KMS-11 (cell line): ENCODE measurements at regions not wholly inside any gene's neighbourhood (a gene's known extent, or its start where the extent isn't known, plus 50 kb on each side); places are given as distances from the start of the nearest gene placed in this dataset.

Experiments
- H2AFZ ChIP-seq: fragments of 200-600 bp; sonication (generic); 2 replicates; pipeline ENCODE4 v1.6.1; 2016; ENCODE audit warnings: antibody characterized with exemption, mixed run types, low read depth
- H3K27ac ChIP-seq: fragments of 200-600 bp; sonication (generic); 2 replicates; pipeline ENCODE4 v1.6.1; 2016; ENCODE audit warnings: mild to moderate bottlenecking, mixed run types
- H3K27me3 ChIP-seq: fragments of 200-600 bp; sonication (generic); 2 replicates; pipeline ENCODE4 v1.6.1; 2017; ENCODE audit warnings: mild to moderate bottlenecking, low read depth, mixed run types, moderate library complexity; ENCODE audit not compliant: insufficient read depth
- H3K36me3 ChIP-seq: fragments of 200-600 bp; sonication (generic); 2 replicates; pipeline ENCODE4 v1.6.1; 2017; ENCODE audit warnings: mild to moderate bottlenecking, mixed run types; ENCODE audit not compliant: insufficient read depth
- H3K4me1 ChIP-seq: fragments of 200-600 bp; sonication (generic); 2 replicates; pipeline ENCODE4 v1.6.1; 2016; ENCODE audit warnings: mild to moderate bottlenecking, low read depth, mixed run types; ENCODE audit not compliant: poor library complexity, severe bottlenecking
- H3K4me2 ChIP-seq: fragments of 200-600 bp; sonication (generic); 2 replicates; pipeline ENCODE4 v1.7.0; 2016; ENCODE audit warnings: mild to moderate bottlenecking, mixed run types
- H3K4me3 ChIP-seq: fragments of 200-600 bp; sonication (generic); IDR thresholded peaks from 2 replicates; pipeline ENCODE4 v1.6.1; 2017; ENCODE audit warnings: low read depth, low read length, mixed read lengths; ENCODE audit not compliant: insufficient read depth
- H3K79me2 ChIP-seq: fragments of 200-600 bp; sonication (generic); 2 replicates; pipeline ENCODE4 v1.6.1; 2016; ENCODE audit warnings: low read depth, mixed run types; ENCODE audit not compliant: insufficient read depth
- H3K9ac ChIP-seq: fragments of 200-600 bp; sonication (generic); 2 replicates; pipeline ENCODE4 v1.6.1; 2016; ENCODE audit warnings: mild to moderate bottlenecking, mixed run types
- H4K20me1 ChIP-seq: fragments of 200-600 bp; sonication (generic); 2 replicates; pipeline ENCODE4 v1.6.1; 2016; ENCODE audit warnings: mild to moderate bottlenecking, mixed run types; ENCODE audit not compliant: insufficient read depth
- TF ChIP-seq, protein P1 (sequence below): fragments of 200-600 bp; sonication (generic); conservative IDR thresholded peaks from 2 replicates; pipeline ENCODE4 v1.6.1; 2017; ENCODE audit warnings: low read depth, mild to moderate bottlenecking, antibody characterized with exemption, low read length, moderate library complexity, mixed read lengths

DNA sequence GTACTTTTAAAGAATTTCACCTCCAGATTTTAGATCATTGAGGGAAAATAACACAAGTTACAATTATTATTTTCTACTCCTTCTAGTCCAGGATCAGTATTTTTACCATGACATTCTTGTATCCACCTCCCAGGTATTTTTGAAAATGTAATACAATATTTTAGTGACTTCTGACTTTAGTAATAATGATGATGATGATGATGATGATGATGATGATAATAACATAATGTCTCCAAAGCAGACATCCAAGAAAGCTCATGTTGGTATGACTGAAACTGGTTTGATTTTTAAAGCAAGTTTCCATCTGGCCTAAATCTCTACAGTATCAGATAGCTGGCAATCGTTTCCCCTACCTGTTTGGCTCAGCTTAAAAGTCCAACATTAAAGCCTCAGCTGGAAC lies 140.0 kb upstream of the GULP1 start:
- H3K36me3 ChIP-seq: no peaks in the 10 kb centered on the region
- no peak overlapping the region for H3K27ac ChIP-seq
- no peak overlapping the region for H3K4me3 ChIP-seq
- H3K4me1 ChIP-seq: peaks cover 6% of the 10 kb centered on the region
- no peak overlapping the region for H2AFZ ChIP-seq
- no peaks in the 10 kb centered on the region for H3K27me3 ChIP-seq
- TF ChIP-seq, protein P1, sequence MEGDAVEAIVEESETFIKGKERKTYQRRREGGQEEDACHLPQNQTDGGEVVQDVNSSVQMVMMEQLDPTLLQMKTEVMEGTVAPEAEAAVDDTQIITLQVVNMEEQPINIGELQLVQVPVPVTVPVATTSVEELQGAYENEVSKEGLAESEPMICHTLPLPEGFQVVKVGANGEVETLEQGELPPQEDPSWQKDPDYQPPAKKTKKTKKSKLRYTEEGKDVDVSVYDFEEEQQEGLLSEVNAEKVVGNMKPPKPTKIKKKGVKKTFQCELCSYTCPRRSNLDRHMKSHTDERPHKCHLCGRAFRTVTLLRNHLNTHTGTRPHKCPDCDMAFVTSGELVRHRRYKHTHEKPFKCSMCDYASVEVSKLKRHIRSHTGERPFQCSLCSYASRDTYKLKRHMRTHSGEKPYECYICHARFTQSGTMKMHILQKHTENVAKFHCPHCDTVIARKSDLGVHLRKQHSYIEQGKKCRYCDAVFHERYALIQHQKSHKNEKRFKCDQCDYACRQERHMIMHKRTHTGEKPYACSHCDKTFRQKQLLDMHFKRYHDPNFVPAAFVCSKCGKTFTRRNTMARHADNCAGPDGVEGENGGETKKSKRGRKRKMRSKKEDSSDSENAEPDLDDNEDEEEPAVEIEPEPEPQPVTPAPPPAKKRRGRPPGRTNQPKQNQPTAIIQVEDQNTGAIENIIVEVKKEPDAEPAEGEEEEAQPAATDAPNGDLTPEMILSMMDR: no peak
- no peaks in the 10 kb centered on the region for H3K79me2 ChIP-seq
- no peak overlapping the region for H3K9ac ChIP-seq
- H3K4me2 ChIP-seq: no peak overlapping the region
- H4K20me1 ChIP-seq: no peaks in the 10 kb centered on the region

DNA sequence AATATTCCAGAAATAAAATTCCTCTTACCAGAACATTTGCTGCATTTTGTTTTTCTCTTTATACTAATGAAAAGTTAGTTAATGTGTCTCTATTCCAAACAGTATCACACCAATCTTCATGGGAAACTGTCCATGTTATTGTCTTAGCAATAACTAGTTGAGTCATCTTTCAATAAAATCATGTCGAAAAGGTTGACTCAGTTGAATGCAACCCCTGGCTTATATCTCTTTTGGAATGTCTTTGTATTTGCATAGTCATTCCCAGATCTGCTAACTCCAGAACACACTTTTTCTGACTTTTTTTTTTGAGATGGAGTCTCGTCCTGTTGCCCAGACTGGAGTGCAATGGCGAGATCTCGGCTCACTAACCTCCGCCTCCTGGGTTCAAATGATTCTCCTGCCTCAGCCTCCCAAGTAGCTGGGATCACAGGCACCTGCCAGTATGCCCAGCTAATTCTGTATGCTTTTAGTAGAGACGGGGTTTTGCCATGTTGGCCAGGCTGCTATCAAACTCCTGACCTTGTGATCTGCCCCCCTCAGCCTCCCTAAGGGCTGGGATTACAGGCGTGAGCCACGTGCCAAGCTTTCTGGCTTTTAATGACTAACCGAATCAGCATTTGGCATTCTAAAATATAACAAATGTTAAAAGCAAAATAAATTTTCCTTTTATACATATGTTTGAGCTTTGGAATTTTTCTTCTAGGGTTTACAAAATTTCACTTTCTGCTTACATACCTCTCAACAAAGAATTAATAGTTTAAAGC lies 133.2 kb upstream of the GULP1 start:
- Histone ChIP-seq H3K79me2 (no peaks in the 10 kb centered on the region), H3K27me3 (no peaks in the 10 kb centered on the region), H3K27ac (no peak overlapping the region), H2AFZ (no peak overlapping the region), H3K36me3 (no peaks in the 10 kb centered on the region), H4K20me1 (no peaks in the 10 kb centered on the region), H3K4me1 (no peaks in the 10 kb centered on the region), H3K4me2 (no peak overlapping the region), H3K4me3 (no peak overlapping the region), H3K9ac (no peak overlapping the region)
- TF ChIP-seq, protein P1: no peak

DNA sequence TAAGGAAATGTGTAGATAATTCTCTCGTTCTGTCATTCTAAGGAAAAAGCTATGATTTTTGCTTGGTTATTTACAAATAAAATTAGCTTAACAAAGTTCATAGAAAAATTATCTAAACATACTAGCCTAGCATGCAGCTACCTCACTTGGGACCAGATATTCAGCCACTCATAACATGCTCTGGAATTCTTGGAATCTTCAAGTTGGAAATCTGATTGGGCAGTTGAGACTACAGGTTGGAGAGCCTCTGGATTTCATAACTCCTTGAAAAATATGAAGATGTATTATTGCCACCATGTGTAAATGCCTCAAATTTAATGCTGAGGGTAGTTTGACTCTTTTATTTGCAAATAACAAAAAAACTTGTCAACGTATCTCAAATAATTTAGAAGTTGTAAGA lies 132.2 kb upstream of the GULP1 start:
- H3K9ac ChIP-seq: no peak overlapping the region
- H3K27me3 ChIP-seq: no peaks in the 10 kb centered on the region
- no peaks in the 10 kb centered on the region for H3K36me3 ChIP-seq
- no peaks in the 10 kb centered on the region for H3K4me1 ChIP-seq
- H3K27ac ChIP-seq: no peak overlapping the region
- TF ChIP-seq, protein P1: no peak
- H2AFZ ChIP-seq: no peak overlapping the region
- no peaks in the 10 kb centered on the region for H3K79me2 ChIP-seq
- H4K20me1 ChIP-seq: no peaks in the 10 kb centered on the region
- no peak overlapping the region for H3K4me3 ChIP-seq
- H3K4me2 ChIP-seq: no peak overlapping the region

DNA sequence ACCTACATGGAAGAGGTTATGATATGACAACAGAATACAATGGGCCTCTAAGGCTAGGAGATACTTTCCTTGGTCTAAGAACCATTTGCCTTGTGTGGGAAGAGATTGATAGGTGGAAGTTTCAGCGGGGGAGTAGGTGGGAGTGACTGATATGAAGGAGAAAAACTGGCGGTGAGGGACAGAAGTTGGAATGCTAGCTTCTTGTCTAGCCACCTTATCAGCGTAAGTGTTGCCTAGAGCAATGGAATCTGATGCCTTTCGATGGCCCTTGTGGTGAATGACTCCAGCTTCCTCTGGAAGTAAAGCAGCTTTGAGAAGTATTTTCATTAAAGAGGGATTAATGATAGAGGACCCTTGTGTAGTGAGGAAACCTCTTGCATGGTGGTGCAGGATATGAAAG lies 121.3 kb upstream of the GULP1 start:
- TF ChIP-seq, protein P1: no peak
- Histone ChIP-seq H3K4me2 (no peak overlapping the region), H3K9ac (no peak overlapping the region), H3K4me3 (no peak overlapping the region), H3K36me3 (no peaks in the 10 kb centered on the region), H3K27ac (no peak overlapping the region), H3K4me1 (no peaks in the 10 kb centered on the region), H4K20me1 (no peaks in the 10 kb centered on the region), H3K79me2 (no peaks in the 10 kb centered on the region), H3K27me3 (no peaks in the 10 kb centered on the region), H2AFZ (no peak overlapping the region)
